ENCODE measurements at regions not wholly inside any gene's neighbourhood (a gene's known extent, or its start where the extent isn't known, plus 50 kb on each side); places are given as distances from the start of the nearest gene placed in this dataset.

- DNase-seq (ENCODE audit: low read depth, low spot score): no peak
- no peak overlapping the region for H3K4me3 ChIP-seq (ENCODE audit: low read length)
These were observed 177.8 kb downstream of the EDN1 start for GRCh38 chr6:12467706-12468670.

GRCh38 chr6:12472601-12473038 is 182.5 kb downstream of the EDN1 start:
- H3K4me3 ChIP-seq (ENCODE audit: low read length): no peak overlapping the region
- no peak for DNase-seq (ENCODE audit: low read depth, low spot score)

GRCh38 chr6:12473494-12473893 is 183.3 kb downstream of the EDN1 start:
- DNase-seq (ENCODE audit: low read depth, low spot score): no peak
- H3K4me3 ChIP-seq (ENCODE audit: low read length): no peak overlapping the region

GRCh38 chr6:12474167-12475140 is 184.3 kb downstream of the EDN1 start:
- no peak overlapping the region for H3K4me3 ChIP-seq (ENCODE audit: low read length)
- no peak for DNase-seq (ENCODE audit: low read depth, low spot score)

- no peak overlapping the region for H3K4me3 ChIP-seq (ENCODE audit: low read length)
- DNase-seq (ENCODE audit: low read depth, low spot score): no peak
These were observed 186.3 kb downstream of the EDN1 start for GRCh38 chr6:12476484-12476883.

GRCh38 chr6:12477616-12478015 is 187.5 kb downstream of the EDN1 start:
- H3K4me3 ChIP-seq (ENCODE audit: low read length): no peak overlapping the region
- no peak for DNase-seq (ENCODE audit: low read depth, low spot score)

- no peak for DNase-seq (ENCODE audit: low read depth, low spot score)
- no peak overlapping the region for H3K4me3 ChIP-seq (ENCODE audit: low read length)
These were observed 188.8 kb downstream of the EDN1 start for GRCh38 chr6:12478921-12479320.

- DNase-seq (ENCODE audit: low read depth, low spot score): no peak
- H3K4me3 ChIP-seq (ENCODE audit: low read length): no peak overlapping the region
These were observed 189.3 kb downstream of the EDN1 start for GRCh38 chr6:12479451-12479850.

GRCh38 chr6:12479881-12480280 is 189.7 kb downstream of the EDN1 start:
- no peak for DNase-seq (ENCODE audit: low read depth, low spot score)
- H3K4me3 ChIP-seq (ENCODE audit: low read length): no peak overlapping the region

- no peak for DNase-seq (ENCODE audit: low read depth, low spot score)
- no peak overlapping the region for H3K4me3 ChIP-seq (ENCODE audit: low read length)
These were observed 190.2 kb downstream of the EDN1 start for GRCh38 chr6:12480379-12480778.

- DNase-seq (ENCODE audit: low read depth, low spot score): no peak
- H3K4me3 ChIP-seq (ENCODE audit: low read length): no peak overlapping the region
These were observed 191.1 kb downstream of the EDN1 start for GRCh38 chr6:12481292-12481691.

GRCh38 chr6:12481850-12482249 is 191.7 kb downstream of the EDN1 start:
- DNase-seq (ENCODE audit: low read depth, low spot score): no peak
- H3K4me3 ChIP-seq (ENCODE audit: low read length): no peak overlapping the region

GRCh38 chr6:12482386-12483375 is 192.5 kb downstream of the EDN1 start:
- H3K4me3 ChIP-seq (ENCODE audit: low read length): no peak overlapping the region
- no peak for DNase-seq (ENCODE audit: low read depth, low spot score)

- no peak for DNase-seq (ENCODE audit: low read depth, low spot score)
- H3K4me3 ChIP-seq (ENCODE audit: low read length): no peak overlapping the region
These were observed 193.6 kb downstream of the EDN1 start for GRCh38 chr6:12483712-12484111.

GRCh38 chr6:12484519-12484918 is 194.4 kb downstream of the EDN1 start:
- no peak for DNase-seq (ENCODE audit: low read depth, low spot score)
- no peak overlapping the region for H3K4me3 ChIP-seq (ENCODE audit: low read length)

GRCh38 chr6:12485226-12485764 is 195.1 kb downstream of the EDN1 start:
- DNase-seq (ENCODE audit: low read depth, low spot score): no peak
- H3K4me3 ChIP-seq (ENCODE audit: low read length): no peak overlapping the region

GRCh38 chr6:12485837-12486236 is 195.7 kb downstream of the EDN1 start:
- no peak for DNase-seq (ENCODE audit: low read depth, low spot score)
- H3K4me3 ChIP-seq (ENCODE audit: low read length): no peak overlapping the region

- no peak for DNase-seq (ENCODE audit: low read depth, low spot score)
- no peak overlapping the region for H3K4me3 ChIP-seq (ENCODE audit: low read length)
These were observed 200.3 kb downstream of the EDN1 start for GRCh38 chr6:12490351-12490903.
